ENCODE measurements at regions not wholly inside any gene's neighbourhood (a gene's known extent, or its start where the extent isn't known, plus 50 kb on each side); places are given as distances from the start of the nearest gene placed in this dataset.

DNA sequence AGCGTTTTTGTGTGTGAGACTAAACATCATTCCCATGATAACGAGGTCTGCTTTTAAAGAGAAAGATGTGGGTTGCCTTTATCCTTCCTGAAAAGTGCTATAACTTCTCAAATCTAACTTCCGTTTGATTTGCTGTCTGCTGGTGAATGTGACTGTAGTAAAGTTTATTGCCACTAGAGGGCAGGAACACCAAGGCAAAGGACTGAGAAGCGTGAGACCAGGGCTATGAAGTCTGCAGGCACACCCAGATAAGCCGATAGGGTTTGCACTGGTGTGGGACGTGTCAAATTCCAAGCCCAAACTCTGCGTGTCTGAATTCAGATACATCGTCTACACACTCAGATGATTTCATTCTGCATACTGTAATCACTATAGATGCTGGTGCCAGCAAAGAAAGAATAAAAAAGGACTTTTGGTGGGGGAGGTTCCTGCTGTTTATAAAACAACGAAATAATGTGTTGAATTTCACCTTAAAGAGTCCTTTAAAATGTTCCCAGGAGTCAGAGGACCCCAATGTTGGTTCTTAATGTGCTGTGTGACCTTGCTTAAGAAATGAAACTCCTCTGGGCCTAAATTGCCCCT is 87.2 kb downstream of the PTTG1 start:
- POLR2A ChIA-PET = no interaction called here
- CTCF ChIA-PET = interaction anchor here (0.6 to 3.6 kb wide), 7 partner anchors 10 to 360 kb away, joined by 3 to 26 read pairs (median 4); no protein-coding TSS in a partner anchor
- no peaks in the 10 kb centered on the region for H3K4me1 ChIP-seq (ENCODE audit: control insufficient read depth, insufficient read depth, low read length)

DNA sequence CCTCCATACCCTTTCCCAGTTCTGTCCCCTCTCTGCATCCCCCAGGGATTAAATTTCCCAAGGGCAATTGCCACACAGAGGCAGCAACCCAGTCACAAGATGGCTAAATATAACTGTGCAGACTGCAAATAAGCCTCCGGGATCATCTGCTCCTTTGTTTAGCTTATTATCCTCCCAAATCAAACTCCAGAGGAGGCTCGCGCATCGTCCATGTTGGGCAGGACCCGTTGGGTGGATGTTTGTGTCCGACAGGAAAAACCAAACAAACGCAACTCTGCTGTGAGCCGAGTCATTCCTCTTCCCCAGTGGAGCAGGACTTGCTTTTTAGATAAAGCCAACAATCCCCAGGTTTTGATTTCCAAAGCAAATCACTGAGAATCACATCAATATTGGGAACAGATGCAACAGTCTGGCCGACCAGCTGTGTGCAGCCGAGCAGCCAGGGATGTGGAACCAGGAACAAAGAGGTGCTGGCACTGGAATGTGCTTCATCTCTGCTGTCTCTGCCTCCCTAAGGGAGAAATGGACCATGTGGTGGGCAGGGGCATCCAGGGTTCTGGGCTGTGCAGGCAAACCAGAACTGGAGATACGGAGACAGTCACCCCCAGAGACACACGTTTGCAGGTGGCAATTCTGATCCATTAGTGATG is 89.8 kb downstream of the PTTG1 start:
- POLR2A ChIA-PET = no interaction called here
- CTCF ChIA-PET = interaction anchor here (0.6 kb wide), 1 partner anchor 276 kb away, joined by 4 read pairs; no protein-coding TSS in a partner anchor
- TF ChIP-seq ZBTB20 (tag by site-specific recombination; IDR thresholded peaks at IDR 0.05) = no peak
- TF ChIP-seq, protein P1, sequence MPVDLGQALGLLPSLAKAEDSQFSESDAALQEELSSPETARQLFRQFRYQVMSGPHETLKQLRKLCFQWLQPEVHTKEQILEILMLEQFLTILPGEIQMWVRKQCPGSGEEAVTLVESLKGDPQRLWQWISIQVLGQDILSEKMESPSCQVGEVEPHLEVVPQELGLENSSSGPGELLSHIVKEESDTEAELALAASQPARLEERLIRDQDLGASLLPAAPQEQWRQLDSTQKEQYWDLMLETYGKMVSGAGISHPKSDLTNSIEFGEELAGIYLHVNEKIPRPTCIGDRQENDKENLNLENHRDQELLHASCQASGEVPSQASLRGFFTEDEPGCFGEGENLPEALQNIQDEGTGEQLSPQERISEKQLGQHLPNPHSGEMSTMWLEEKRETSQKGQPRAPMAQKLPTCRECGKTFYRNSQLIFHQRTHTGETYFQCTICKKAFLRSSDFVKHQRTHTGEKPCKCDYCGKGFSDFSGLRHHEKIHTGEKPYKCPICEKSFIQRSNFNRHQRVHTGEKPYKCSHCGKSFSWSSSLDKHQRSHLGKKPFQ (tag by site-specific recombination; IDR thresholded peaks at IDR 0.05) = no peak
- no peak for TF ChIP-seq ZFP37 (tag by site-specific recombination; IDR thresholded peaks at IDR 0.05)
- 0 out of 2 replicates have a peak, but pooled peaks have one; percentile 29 for TF ChIP-seq ZBTB17 (tag by site-specific recombination; IDR thresholded peaks at IDR 0.05)
- no peak overlapping the region for H3K4me3 ChIP-seq (ENCODE audit: low read depth, low read length)
- H3K36me3 ChIP-seq (ENCODE audit: control insufficient read depth in 2 of 2, insufficient read depth in 1 of 2, low read length in 2 of 2) = no peaks in the 10 kb centered on the region
- no peaks in the 10 kb centered on the region for H3K9me3 ChIP-seq (ENCODE audit: control insufficient read depth, insufficient read depth, low read depth, low read length)
- no peaks in the 10 kb centered on the region for H3K4me1 ChIP-seq (ENCODE audit: control insufficient read depth, insufficient read depth, low read length)
- H3K27ac ChIP-seq (ENCODE audit: extremely low read depth, low read depth, low read length) = no peak overlapping the region

More for the DNA sequence above, 87.2 kb downstream of the PTTG1 start:
- Histone ChIP-seq H3K36me3 (ENCODE audit: control insufficient read depth in 2 of 2, insufficient read depth in 1 of 2, low read length in 2 of 2) (no peaks in the 10 kb centered on the region; a peak in 1 of 3 replicates), H3K9me3 (ENCODE audit: control insufficient read depth, insufficient read depth, low read depth, low read length) (no peaks in the 10 kb centered on the region), H3K4me3 (ENCODE audit: low read depth, low read length) (no peak overlapping the region), H3K27ac (ENCODE audit: extremely low read depth, low read depth, low read length) (no peak overlapping the region)
- TF ChIP-seq, protein P2, sequence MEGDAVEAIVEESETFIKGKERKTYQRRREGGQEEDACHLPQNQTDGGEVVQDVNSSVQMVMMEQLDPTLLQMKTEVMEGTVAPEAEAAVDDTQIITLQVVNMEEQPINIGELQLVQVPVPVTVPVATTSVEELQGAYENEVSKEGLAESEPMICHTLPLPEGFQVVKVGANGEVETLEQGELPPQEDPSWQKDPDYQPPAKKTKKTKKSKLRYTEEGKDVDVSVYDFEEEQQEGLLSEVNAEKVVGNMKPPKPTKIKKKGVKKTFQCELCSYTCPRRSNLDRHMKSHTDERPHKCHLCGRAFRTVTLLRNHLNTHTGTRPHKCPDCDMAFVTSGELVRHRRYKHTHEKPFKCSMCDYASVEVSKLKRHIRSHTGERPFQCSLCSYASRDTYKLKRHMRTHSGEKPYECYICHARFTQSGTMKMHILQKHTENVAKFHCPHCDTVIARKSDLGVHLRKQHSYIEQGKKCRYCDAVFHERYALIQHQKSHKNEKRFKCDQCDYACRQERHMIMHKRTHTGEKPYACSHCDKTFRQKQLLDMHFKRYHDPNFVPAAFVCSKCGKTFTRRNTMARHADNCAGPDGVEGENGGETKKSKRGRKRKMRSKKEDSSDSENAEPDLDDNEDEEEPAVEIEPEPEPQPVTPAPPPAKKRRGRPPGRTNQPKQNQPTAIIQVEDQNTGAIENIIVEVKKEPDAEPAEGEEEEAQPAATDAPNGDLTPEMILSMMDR (tag by site-specific recombination; IDR thresholded peaks at IDR 0.05) = peak; percentile 81
- TF ChIP-seq ZNF585B (tag by site-specific recombination; IDR thresholded peaks at IDR 0.05) (no peak), ZNF654 (tag by site-specific recombination; IDR thresholded peaks at IDR 0.05; ENCODE audit: low read depth) (peak; percentile 92), KLF1 (tag by site-specific recombination; IDR thresholded peaks at IDR 0.05) (peak; percentile 58), ZNF830 (tag by site-specific recombination; IDR thresholded peaks at IDR 0.05; ENCODE audit: low read depth) (no peak), ZNF561 (tag by site-specific recombination; IDR thresholded peaks at IDR 0.05; ENCODE audit: borderline replicate concordance) (0 out of 2 replicates have a peak, but pooled peaks have one; percentile 32), ZBTB17 (tag by site-specific recombination; IDR thresholded peaks at IDR 0.05) (peak; percentile 84), ZNF660 (tag by site-specific recombination; IDR thresholded peaks at IDR 0.05) (peak; percentile 56; the same call in 1 of the 2 replicates), ZNF433 (tag by site-specific recombination; IDR thresholded peaks at IDR 0.05; ENCODE audit: low read depth) (no peak)
- TF ChIP-seq, protein P3, sequence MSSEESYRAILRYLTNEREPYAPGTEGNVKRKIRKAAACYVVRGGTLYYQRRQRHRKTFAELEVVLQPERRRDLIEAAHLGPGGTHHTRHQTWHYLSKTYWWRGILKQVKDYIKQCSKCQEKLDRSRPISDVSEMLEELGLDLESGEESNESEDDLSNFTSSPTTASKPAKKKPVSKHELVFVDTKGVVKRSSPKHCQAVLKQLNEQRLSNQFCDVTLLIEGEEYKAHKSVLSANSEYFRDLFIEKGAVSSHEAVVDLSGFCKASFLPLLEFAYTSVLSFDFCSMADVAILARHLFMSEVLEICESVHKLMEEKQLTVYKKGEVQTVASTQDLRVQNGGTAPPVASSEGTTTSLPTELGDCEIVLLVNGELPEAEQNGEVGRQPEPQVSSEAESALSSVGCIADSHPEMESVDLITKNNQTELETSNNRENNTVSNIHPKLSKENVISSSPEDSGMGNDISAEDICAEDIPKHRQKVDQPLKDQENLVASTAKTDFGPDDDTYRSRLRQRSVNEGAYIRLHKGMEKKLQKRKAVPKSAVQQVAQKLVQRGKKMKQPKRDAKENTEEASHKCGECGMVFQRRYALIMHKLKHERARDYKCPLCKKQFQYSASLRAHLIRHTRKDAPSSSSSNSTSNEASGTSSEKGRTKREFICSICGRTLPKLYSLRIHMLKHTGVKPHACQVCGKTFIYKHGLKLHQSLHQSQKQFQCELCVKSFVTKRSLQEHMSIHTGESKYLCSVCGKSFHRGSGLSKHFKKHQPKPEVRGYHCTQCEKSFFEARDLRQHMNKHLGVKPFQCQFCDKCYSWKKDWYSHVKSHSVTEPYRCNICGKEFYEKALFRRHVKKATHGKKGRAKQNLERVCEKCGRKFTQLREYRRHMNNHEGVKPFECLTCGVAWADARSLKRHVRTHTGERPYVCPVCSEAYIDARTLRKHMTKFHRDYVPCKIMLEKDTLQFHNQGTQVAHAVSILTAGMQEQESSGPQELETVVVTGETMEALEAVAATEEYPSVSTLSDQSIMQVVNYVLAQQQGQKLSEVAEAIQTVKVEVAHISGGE (tag by site-specific recombination; conservative IDR thresholded peaks at IDR 0.05; ENCODE audit: low read depth) = 0 out of 2 replicates have a peak, but pooled peaks have one; percentile 26
- TF ChIP-seq, protein P4, sequence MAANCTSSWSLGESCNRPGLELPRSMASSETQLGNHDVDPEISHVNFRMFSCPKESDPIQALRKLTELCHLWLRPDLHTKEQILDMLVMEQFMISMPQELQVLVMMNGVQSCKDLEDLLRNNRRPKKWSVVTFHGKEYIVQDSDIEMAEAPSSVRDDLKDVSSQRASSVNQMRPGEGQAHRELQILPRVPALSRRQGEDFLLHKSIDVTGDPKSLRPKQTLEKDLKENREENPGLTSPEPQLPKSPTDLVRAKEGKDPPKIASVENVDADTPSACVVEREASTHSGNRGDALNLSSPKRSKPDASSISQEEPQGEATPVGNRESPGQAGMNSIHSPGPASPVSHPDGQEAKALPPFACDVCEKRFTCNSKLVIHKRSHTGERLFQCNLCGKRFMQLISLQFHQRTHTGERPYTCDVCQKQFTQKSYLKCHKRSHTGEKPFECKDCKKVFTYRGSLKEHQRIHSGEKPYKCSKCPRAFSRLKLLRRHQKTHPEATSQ (tag by site-specific recombination; IDR thresholded peaks at IDR 0.05) = no peak
- TF ChIP-seq, protein P5, sequence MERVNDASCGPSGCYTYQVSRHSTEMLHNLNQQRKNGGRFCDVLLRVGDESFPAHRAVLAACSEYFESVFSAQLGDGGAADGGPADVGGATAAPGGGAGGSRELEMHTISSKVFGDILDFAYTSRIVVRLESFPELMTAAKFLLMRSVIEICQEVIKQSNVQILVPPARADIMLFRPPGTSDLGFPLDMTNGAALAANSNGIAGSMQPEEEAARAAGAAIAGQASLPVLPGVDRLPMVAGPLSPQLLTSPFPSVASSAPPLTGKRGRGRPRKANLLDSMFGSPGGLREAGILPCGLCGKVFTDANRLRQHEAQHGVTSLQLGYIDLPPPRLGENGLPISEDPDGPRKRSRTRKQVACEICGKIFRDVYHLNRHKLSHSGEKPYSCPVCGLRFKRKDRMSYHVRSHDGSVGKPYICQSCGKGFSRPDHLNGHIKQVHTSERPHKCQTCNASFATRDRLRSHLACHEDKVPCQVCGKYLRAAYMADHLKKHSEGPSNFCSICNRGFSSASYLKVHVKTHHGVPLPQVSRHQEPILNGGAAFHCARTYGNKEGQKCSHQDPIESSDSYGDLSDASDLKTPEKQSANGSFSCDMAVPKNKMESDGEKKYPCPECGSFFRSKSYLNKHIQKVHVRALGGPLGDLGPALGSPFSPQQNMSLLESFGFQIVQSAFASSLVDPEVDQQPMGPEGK (tag by site-specific recombination; IDR thresholded peaks at IDR 0.05) = no peak

All from HEK293 (cell line).